HEK293T (cell line): ENCODE measurements at regions not wholly inside any gene's neighbourhood (a gene's known extent, or its start where the extent isn't known, plus 50 kb on each side); places are given as distances from the start of the nearest gene placed in this dataset.
"Not testable (repeated sequence)": the region's sequence is repeated elsewhere in the genome, so short reads cannot be mapped to it uniquely, and the experiment has no call there.

Experiments used
- ARNT ChIP-seq: fragments of 450-650 bp; IDR thresholded peaks from 2 replicates; pipeline ENCODE4 v1.6.1; 2017; ENCODE audit warnings: mild to moderate bottlenecking
- BHLHE40 ChIP-seq: fragments of 450-650 bp; IDR thresholded peaks from 2 replicates; pipeline ENCODE4 v1.6.1; 2016; ENCODE audit warnings: mild to moderate bottlenecking, moderate library complexity, borderline replicate concordance
- CTBP1 ChIP-seq: fragments of 450-650 bp; IDR thresholded peaks from 2 replicates; pipeline ENCODE4 v1.6.1; 2016; ENCODE audit warnings: borderline replicate concordance
- ELF4 ChIP-seq: fragments of 450-650 bp; IDR thresholded peaks from 2 replicates; pipeline ENCODE4 v1.6.1; 2017; ENCODE audit warnings: antibody characterized with exemption
- FOXA1 ChIP-seq: fragments of 450-650 bp; IDR thresholded peaks from 2 replicates; pipeline ENCODE4 v1.6.1; 2016; ENCODE audit warnings: mild to moderate bottlenecking
- FOXK2 ChIP-seq: fragments of 450-650 bp; IDR thresholded peaks from 2 replicates; pipeline ENCODE4 v1.6.1; 2016; ENCODE audit warnings: mild to moderate bottlenecking
- FOXM1 ChIP-seq: fragments of 450-650 bp; IDR thresholded peaks from 2 replicates; pipeline ENCODE4 v1.6.1; 2017; ENCODE audit warnings: mild to moderate bottlenecking, borderline replicate concordance
- HDGF ChIP-seq: fragments of 450-650 bp; IDR thresholded peaks from 2 replicates; pipeline ENCODE4 v1.6.1; 2017; ENCODE audit warnings: antibody characterized with exemption, borderline replicate concordance
- L3MBTL2 ChIP-seq: fragments of 450-650 bp; conservative IDR thresholded peaks from 2 replicates; pipeline ENCODE4 v1.6.1; 2016; ENCODE audit warnings: mild to moderate bottlenecking
- NFRKB ChIP-seq: fragments of 450-650 bp; IDR thresholded peaks from 2 replicates; pipeline ENCODE4 v1.6.1; 2016; ENCODE audit warnings: mild to moderate bottlenecking, moderate library complexity
- PKNOX1 ChIP-seq: fragments of 450-650 bp; IDR thresholded peaks from 2 replicates; pipeline ENCODE4 v1.6.1; 2016
- SP1 ChIP-seq: fragments of 450-650 bp; IDR thresholded peaks from 2 replicates; pipeline ENCODE4 v1.6.1; 2017
- SUZ12 ChIP-seq: fragments of 450-650 bp; IDR thresholded peaks from 2 replicates; pipeline ENCODE4 v1.6.1; 2016; ENCODE audit warnings: mild to moderate bottlenecking
- ZNF384 ChIP-seq: fragments of 450-650 bp; IDR thresholded peaks from 2 replicates; pipeline ENCODE4 v1.6.1; 2016

- TF ChIP-seq L3MBTL2, SP1, BHLHE40, SUZ12, FOXK2, HDGF, PKNOX1, FOXA1, CTBP1, NFRKB, FOXM1, ARNT, ZNF384, ELF4: not testable (repeated sequence)
Measured at GRCh38 chr7:49507206-49507605, 266.2 kb upstream of the VWC2 start.
